ENCODE measurements at regions not wholly inside any gene's neighbourhood (a gene's known extent, or its start where the extent isn't known, plus 50 kb on each side); places are given as distances from the start of the nearest gene placed in this dataset.
A peak's percentile ranks its signal among the peaks of the same experiment; 100 is the strongest.

DNA sequence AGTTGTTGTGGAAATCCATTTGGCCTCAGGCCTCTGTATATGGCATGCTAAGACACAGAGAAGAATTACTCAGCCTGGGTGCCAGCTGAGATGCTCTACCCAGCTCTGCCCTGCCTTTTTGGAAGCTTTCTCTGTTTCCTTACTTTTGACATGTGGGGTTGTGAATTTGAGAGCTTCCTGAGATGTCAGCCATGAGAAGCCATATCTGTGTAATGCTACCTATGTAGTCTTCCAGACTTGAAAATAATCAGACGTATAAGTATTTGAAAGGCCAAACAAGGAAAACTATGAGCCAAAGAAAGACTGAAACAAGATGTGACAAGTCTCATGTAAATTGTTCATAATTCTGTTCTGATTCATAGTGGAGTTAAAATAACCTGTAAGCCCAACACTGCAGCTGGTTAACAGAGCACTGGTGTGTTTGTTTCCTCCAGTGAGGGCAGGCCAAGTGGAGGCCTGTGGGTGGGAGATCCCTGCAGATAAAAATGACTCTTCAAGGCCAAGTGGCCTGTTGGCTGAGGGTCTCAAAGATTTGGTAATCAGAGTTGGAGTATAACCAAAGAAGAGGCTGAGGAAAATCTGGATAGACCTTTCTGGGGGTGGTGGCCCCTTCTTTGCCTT is 94.0 kb downstream of the TMX1 start:
- Histone ChIP-seq H3K9me3 (replicated peaks in 1 of 3) (no peaks in the 10 kb centered on the region), H3K27ac (no peak overlapping the region), H3K27me3 (no peaks in the 10 kb centered on the region), H3K4me3 (no peak overlapping the region), H3K4me1 (replicated peaks in 1 of 2) (peaks cover 0 to 11% of the 10 kb centered on the region in 2 donors), H3K36me3 (replicated peaks in 1 of 2) (no peaks in the 10 kb centered on the region)
- intact Hi-C loops (cut with DNase I), result no loop called here
- no peak for TF ChIP-seq POLR2A (IDR thresholded peaks at IDR 0.05)
- TF ChIP-seq CTCF (IDR thresholded peaks at IDR 0.05), result no peak
- WGBS, 4 donors, result 63 to 89% (median 79%) methylated on average over 1 of the region's 1 CpG
- no peak for DNase-seq

- Histone ChIP-seq H3K27me3 (no peaks in the 10 kb centered on the region), H3K27ac (no peak overlapping the region), H3K4me1 (replicated peaks in 1 of 2) (peaks cover 0 to 8% of the 10 kb centered on the region in 2 donors), H3K4me3 (no peak overlapping the region), H3K9me3 (replicated peaks in 1 of 3) (no peaks in the 10 kb centered on the region), H3K36me3 (replicated peaks in 1 of 2) (no peaks in the 10 kb centered on the region)
- WGBS, 4 donors, result 70 to 81% (median 78%) methylated on average over 5 of the region's 5 CpGs
- DNase-seq, result no peak
- TF ChIP-seq POLR2A (IDR thresholded peaks at IDR 0.05), result no peak
- no peak for TF ChIP-seq CTCF (IDR thresholded peaks at IDR 0.05)
- intact Hi-C loops (cut with DNase I), result no loop called here
Observed at GRCh38 chr14:51334566-51334965, 94.5 kb downstream of the TMX1 start.

DNA sequence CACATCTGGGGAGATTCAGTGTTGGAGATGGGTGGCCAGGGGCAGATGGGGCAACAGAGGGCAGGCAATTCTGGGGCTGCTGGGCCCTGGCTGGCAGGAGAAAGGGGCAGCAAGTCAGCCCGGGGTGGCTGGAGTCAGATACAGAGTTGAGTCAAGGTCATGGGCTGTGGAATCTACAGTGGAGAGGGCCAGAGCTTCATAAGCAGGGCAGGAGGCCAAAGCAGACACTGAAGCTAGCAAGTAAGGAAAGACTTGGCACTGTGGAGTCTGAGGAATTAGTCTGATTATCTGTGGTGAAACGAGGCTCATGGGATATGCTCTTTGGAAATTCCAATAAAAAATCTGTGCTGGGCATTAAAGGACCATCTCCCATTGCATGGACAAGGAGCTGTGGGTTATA is 95.5 kb downstream of the TMX1 start:
- 20 to 36% (median 26%) methylated on average over 2 of the region's 2 CpGs for WGBS, 4 donors
- Histone ChIP-seq H3K4me3 (no peak overlapping the region), H3K27ac (peak overlapping the region in 1 of 5 donors; percentile 18), H3K4me1 (replicated peaks in 1 of 2) (peaks cover 0 to 8% of the 10 kb centered on the region in 2 donors), H3K9me3 (replicated peaks in 1 of 3) (no peaks in the 10 kb centered on the region), H3K27me3 (no peaks in the 10 kb centered on the region), H3K36me3 (replicated peaks in 1 of 2) (no peaks in the 10 kb centered on the region)
- TF ChIP-seq POLR2A (IDR thresholded peaks at IDR 0.05) (no peak), CTCF (IDR thresholded peaks at IDR 0.05) (no peak)
- intact Hi-C loops (cut with DNase I), result no loop called here
- DNase-seq, result peak in 6 of 7 donors; percentile 45 to 72 (median 61)

DNA sequence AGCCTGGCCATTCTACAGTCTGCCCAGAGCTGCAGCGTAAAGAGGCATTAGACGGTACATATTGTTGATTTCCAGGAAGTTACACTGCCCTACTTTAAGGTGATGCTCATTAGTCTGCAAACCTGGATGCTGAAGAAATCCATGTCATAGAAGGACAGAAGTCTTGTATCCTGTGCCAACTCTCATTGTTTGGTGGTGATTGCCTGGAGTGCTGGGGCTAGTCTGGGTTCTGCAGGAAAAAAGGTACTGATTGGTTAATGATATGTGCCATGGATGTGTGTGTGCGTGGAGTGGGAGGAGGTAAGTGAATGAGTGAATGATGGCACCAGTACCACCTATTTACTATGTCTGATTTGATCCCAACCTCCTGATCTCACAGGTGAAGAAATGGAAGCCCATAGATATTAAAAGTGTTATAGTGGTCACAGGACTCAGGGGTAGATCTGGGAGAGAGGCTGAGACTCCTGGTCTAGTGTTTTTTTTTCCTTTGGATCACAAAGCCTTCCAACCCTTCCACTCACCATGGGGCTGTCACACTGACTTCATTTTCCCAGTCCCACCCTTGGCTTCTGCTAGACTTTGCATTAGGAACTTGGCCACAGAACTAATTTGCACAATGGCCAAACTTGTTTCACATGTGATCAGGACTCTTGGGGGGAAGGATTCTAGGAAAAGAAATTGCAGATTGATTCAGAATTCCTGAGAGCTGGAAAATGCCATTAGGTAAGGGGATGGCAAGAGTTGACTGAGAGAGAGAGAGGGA is 96.1 kb downstream of the TMX1 start:
- Histone ChIP-seq H3K9me3 (replicated peaks in 1 of 3) (no peaks in the 10 kb centered on the region), H3K4me1 (replicated peaks in 1 of 2) (peaks cover 0 to 8% of the 10 kb centered on the region in 2 donors), H3K36me3 (replicated peaks in 1 of 2) (no peaks in the 10 kb centered on the region), H3K27ac (no peak overlapping the region), H3K27me3 (no peaks in the 10 kb centered on the region), H3K4me3 (no peak overlapping the region)
- TF ChIP-seq CTCF (IDR thresholded peaks at IDR 0.05) (no peak), POLR2A (IDR thresholded peaks at IDR 0.05) (no peak)
- DNase-seq, result no peak
- 92 to 97% (median 94%) methylated on average over 3 of the region's 3 CpGs for WGBS, 4 donors
- intact Hi-C loops (cut with DNase I), result no loop called here

Data from adrenal gland (tissue), 9 donors.